NAMALWA (cell line): ENCODE measurements at regions not wholly inside any gene's neighbourhood (a gene's known extent, or its start where the extent isn't known, plus 50 kb on each side); places are given as distances from the start of the nearest gene placed in this dataset.

Experiments used
- DNase-seq: peaks from one replicate; pipeline ENCODE4 v3.0.0-alpha.2; 2015; ENCODE audit warnings: low spot score

DNA sequence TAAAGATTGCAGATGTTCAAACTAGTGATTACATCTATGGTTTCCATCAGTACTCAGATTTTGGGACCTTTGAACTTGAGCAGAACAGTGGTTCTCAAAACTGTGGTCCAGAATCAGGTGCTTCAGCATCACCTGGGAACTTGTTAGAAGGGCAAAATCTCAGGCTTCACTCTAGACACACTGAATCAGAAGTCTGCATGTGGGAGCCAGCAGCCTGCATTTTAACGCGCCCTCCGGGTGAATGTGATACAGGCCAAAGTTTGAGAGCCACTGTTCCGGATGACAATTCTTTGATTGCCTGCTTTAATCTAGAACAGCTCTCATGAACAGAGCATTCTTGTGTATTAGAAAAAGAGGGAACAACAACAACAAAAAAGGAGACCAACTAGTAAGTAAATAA is 261.7 kb downstream of the GPD2 start:
- DNase-seq: no peak

GRCh38 chr2:156700681-156701080 is 264.5 kb downstream of the GPD2 start:
- no peak for DNase-seq

- DNase-seq: no peak
Observed at GRCh38 chr2:156702541-156702940, 266.4 kb downstream of the GPD2 start.

GRCh38 chr2:156703642-156704041 is 267.5 kb downstream of the GPD2 start:
- no peak for DNase-seq

- no peak for DNase-seq
Observed at GRCh38 chr2:156704132-156704531, 268.0 kb downstream of the GPD2 start.

DNA sequence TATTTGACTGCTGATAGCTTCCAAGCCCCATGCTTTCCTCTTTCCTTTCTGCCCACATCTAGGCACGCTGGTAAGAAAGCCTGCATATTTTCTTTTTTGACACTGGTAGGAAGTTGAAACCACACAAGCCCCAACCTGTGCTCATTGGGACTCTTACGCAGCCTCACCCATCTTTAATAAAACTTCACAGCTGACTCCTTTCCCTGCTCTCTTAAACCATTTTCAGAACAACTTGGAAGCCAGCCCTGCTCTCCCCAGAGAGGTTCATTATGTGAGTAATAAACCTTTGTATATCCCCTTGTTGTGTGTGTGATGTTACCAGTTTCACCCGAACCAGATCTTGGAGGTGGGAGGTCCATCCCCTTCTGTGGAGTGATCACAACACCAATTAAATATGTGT is 268.4 kb downstream of the GPD2 start:
- no peak for DNase-seq

- DNase-seq: no peak
Observed at GRCh38 chr2:156706576-156706975, 270.4 kb downstream of the GPD2 start.

DNA sequence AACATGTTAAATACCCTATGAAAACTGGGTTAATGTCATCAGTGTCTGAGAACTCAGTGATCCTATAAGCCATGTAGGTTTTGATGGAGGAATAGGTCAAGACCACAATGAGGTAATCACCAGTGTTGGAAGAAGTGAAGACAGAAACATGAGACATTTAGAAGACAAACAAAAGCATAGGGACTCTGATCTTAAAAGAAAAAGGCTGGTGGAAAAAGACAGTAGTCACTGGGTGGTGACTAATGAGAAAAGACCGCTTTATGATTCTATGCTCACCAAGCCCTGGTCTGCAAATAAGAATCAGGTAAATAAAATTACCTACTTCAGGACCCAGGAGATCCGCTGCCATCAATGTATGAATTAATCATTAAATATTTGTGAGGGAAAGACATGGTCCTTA is 271.9 kb downstream of the GPD2 start:
- no peak for DNase-seq

GRCh38 chr2:156709091-156709490 is 272.9 kb downstream of the GPD2 start:
- DNase-seq: no peak

- no peak for DNase-seq
Observed at GRCh38 chr2:156719036-156719435, 282.9 kb downstream of the GPD2 start.

DNA sequence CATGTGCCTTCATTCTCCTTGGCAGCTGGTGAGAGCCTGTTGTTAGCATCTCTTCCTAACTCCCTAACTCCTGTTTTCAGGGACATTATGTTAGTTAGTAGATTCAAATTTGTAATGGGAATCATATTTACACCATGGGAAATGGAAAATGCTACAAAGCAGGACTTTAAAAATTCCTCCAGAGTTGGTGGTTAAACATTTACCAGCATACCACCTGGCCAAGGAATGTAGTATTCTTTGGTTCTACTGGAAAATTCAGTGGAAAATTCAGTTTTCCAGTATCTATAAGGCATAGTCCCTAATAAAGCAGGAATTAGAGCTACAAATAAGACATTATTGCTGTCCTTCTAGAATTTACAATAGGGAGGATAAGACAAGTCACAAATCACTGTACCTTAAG is 291.7 kb downstream of the GPD2 start:
- DNase-seq: no peak

GRCh38 chr2:156728328-156728727 is 292.1 kb downstream of the GPD2 start:
- no peak for DNase-seq

DNA sequence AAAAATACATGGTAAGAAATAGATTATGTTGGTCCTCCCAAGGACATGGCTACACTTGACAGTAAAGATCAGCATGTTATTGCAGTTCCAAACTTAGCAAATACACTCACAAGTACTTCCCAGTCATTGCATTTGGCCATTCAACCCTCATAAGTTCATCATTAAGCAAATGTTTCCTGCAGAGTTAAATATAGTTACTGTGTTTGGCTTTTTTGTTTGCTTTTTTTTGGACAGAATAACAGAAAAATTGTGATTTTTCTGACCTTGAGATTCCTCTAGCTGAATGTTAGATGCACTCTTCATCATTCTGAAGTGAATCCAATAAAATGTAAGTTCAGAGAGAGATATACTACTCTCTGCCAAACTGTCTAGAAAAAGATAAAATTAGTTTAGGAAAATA is 295.3 kb downstream of the GPD2 start:
- DNase-seq: no peak

GRCh38 chr2:156736950-156737349 is 300.8 kb downstream of the GPD2 start:
- DNase-seq: no peak

GRCh38 chr2:156739301-156739700 is 303.1 kb downstream of the GPD2 start:
- DNase-seq: no peak

- no peak for DNase-seq
Observed at GRCh38 chr2:156745619-156746018, 309.4 kb downstream of the GPD2 start.

GRCh38 chr2:156748221-156748620 is 312.0 kb downstream of the GPD2 start:
- no peak for DNase-seq

- no peak for DNase-seq
Observed at GRCh38 chr2:156752042-156752441, 315.9 kb downstream of the GPD2 start.

- DNase-seq: no peak
Observed at GRCh38 chr2:156753766-156754165, 317.6 kb downstream of the GPD2 start.

DNA sequence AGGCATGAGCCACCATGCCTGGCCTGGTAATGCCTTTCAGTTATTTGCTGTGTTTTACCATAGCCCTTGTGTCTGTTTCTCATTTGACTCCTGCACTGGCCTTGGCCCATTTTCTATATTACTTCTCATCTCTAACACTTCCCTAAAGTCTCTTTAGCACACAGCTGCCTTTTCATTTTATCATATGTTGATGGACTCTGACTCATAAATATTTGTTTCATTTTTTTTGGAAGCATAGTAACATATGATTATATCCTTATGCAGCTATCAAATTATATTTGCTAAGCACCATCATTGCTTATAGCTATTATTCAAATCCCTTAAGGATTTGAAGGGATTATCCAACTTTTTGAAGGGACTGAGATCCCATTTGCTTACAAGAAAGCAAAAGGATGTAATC is 320.3 kb downstream of the GPD2 start:
- DNase-seq: no peak

DNA sequence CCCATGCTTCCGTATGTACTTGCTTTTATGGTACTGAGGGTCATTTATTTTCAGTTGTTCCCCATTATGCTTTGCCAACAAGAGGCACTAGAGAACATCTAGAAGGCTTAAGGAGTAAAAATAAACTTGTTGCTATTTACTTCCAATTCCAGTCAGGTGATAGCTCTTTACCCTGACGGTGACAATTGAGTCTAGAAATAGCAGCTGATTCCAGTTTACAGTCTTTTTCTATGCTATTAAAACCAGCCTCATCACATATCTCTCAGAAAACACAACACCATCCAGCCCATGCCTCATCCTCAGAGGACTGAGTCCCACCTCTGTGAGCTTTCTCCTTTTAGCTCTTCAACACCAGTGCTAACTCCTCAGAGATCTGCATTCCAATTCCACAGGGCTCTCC is 327.0 kb downstream of the GPD2 start:
- DNase-seq: no peak

GRCh38 chr2:156765043-156765442 is 328.9 kb downstream of the GPD2 start:
- no peak for DNase-seq

- DNase-seq: no peak
Observed at GRCh38 chr2:156765450-156765849, 329.3 kb downstream of the GPD2 start.

GRCh38 chr2:156769802-156770201 is 333.6 kb downstream of the GPD2 start:
- DNase-seq: no peak

DNA sequence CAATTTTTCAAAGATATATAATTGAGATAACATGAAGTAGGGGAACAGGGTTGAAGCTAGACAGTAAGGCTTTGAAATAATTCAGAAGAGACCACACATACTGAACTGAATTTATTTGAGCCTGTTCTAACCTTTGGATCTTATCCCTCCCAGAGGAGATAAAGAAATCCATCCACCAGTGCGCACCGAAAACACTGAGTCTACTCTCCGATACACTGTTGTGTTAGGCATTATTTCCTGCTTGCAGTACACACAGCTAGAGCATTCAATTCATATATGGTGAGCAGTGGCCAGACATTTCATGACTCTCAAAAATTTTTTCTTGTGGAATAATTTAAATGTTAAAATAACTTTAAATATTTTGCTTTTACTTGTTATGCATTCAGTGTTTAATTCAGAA is 342.7 kb downstream of the GPD2 start:
- DNase-seq: no peak
